Activated T-cell treated with anti-CD3 and anti-CD28 coated beads, Interleukin-2, amount 50 U/mL, for 4 hours (primary cell): ENCODE measurements at regions not wholly inside any gene's neighbourhood (a gene's known extent, or its start where the extent isn't known, plus 50 kb on each side); places are given as distances from the start of the nearest gene placed in this dataset.

Experiments
- ATAC-seq, 2 donors: fragments of 200-7000 bp; cut with Tn5 transposase; one replicate each; pipeline ENCODE4 v1.10.0; 2021
- DNase-seq: peaks from one replicate; pipeline ENCODE4 v3.0.0-alpha.2; 2020
- H3K27me3 Mint-ChIP-seq: one replicate; pipeline ENCODE4 v1.8.0; 2021; ENCODE audit warnings: low read depth, mixed read lengths
- H3K36me3 Mint-ChIP-seq: one replicate; pipeline ENCODE4 v1.8.0; 2022; ENCODE audit warnings: mixed read lengths; ENCODE audit not compliant: insufficient read depth
- H3K4me1 Mint-ChIP-seq: one replicate; pipeline ENCODE4 v1.8.0; 2021; ENCODE audit warnings: low read depth, mixed read lengths
- H3K4me3 Mint-ChIP-seq: one replicate; pipeline ENCODE4 v1.8.0; 2021; ENCODE audit warnings: mild to moderate bottlenecking, moderate library complexity, mixed read lengths
- H3K9me3 Mint-ChIP-seq: one replicate; pipeline ENCODE4 v1.8.0; 2021; ENCODE audit warnings: mixed read lengths

DNA sequence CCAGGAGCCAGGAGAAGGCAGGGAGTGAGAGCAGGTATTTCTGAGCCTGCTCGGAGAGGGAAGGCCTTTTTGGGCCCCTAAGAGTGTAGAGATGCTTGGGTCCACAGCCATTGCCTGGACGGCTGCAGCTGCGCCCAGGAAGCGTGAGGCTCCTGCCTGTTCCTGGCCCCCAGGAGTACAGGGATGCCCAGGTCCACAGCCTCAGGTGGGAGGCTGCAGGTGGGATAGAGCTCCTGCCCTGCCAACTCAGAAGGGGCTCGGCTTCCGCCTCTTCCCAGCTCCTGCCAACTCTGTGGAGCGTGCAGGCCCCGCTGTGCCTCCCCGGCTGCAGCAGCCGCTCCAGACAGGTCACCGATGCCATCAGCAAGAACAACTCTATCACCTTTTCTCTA lies 351.0 kb upstream of the PCDH20 start:
- DNase-seq = no peak
- Mint-ChIP-seq H3K27me3 (no peaks in the 10 kb centered on the region), H3K4me1 (no peaks in the 10 kb centered on the region), H3K4me3 (no peak overlapping the region), H3K36me3 (no peaks in the 10 kb centered on the region), H3K9me3 (no peaks in the 10 kb centered on the region)
- no peak for ATAC-seq

DNA sequence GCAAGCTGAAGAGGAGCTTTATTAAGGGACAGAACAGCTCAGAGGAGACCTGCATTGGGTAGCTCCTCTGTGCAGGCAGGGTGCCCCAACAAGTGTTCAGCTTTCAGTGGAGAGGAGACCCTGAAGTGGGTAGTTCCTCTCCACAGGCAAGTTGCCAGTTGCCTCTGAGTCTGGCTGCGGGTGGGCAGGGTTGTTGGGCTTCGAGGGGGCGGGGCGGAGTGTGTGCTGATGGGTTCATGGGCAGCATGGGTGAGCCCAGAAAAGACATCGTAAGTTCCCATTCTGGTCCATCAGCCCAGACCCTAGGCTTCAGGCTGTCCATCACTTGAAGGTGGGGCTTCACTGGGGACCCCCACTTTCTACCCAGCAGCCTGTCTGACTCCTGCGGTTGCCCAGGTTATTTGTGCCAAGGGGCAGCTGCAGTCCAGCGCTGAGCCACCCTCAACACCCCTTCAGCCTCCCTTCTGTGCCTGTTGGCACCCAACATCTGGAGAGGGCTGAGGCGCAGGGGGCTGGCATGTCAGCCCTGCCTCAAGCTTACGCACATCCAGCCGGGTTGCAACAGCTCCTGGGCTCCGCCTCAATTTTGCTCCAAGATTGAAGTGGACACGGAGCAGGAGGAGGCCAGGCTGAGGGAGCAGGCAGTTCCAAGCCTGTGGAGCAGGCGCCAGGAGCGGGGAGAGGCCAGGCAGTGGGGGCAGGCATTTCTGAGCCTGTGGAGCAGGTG lies 350.5 kb upstream of the PCDH20 start:
- Mint-ChIP-seq H3K36me3 (no peaks in the 10 kb centered on the region), H3K4me3 (no peak overlapping the region), H3K4me1 (no peaks in the 10 kb centered on the region), H3K27me3 (no peaks in the 10 kb centered on the region), H3K9me3 (no peaks in the 10 kb centered on the region)
- ATAC-seq (no peak), DNase-seq (no peak)

GRCh38 chr13:61765181-61765742 lies 349.6 kb upstream of the PCDH20 start:
- ATAC-seq (no peak), DNase-seq (no peak)
- Mint-ChIP-seq H3K4me1 (no peaks in the 10 kb centered on the region), H3K27me3 (no peaks in the 10 kb centered on the region), H3K4me3 (no peak overlapping the region), H3K9me3 (no peaks in the 10 kb centered on the region), H3K36me3 (no peaks in the 10 kb centered on the region)

DNA sequence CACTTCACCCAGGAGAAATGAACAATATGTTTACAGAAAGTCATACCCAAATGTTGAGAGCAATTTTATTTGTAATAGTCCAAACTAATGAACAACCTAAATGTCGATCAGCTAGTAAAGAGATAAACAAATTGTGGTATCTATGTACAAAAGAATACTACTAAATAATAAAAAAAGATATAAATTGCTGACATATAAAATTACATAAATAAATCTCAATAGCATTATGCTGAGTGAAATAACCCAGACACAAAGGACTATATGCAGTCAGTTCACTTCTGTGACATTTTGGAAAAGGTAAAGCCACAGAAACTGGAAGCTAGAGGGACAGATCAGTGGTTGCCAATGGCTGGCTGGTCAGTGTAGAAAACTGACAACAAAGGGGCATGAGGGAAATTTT lies 346.0 kb upstream of the PCDH20 start:
- H3K4me3 Mint-ChIP-seq = no peak overlapping the region

GRCh38 chr13:61760102-61760501 lies 344.5 kb upstream of the PCDH20 start:
- no peak overlapping the region for H3K4me3 Mint-ChIP-seq
- H3K36me3 Mint-ChIP-seq = no peaks in the 10 kb centered on the region
- no peaks in the 10 kb centered on the region for H3K4me1 Mint-ChIP-seq
- H3K27me3 Mint-ChIP-seq = no peaks in the 10 kb centered on the region
- peaks cover 9% of the 10 kb centered on the region for H3K9me3 Mint-ChIP-seq
- no peak for ATAC-seq
- DNase-seq = no peak

More for the DNA sequence above, 346.0 kb upstream of the PCDH20 start:
- ATAC-seq (no peak), DNase-seq (no peak)
- Mint-ChIP-seq H3K9me3 (peaks cover 4% of the 10 kb centered on the region), H3K27me3 (no peaks in the 10 kb centered on the region), H3K4me1 (no peaks in the 10 kb centered on the region), H3K36me3 (no peaks in the 10 kb centered on the region)

DNA sequence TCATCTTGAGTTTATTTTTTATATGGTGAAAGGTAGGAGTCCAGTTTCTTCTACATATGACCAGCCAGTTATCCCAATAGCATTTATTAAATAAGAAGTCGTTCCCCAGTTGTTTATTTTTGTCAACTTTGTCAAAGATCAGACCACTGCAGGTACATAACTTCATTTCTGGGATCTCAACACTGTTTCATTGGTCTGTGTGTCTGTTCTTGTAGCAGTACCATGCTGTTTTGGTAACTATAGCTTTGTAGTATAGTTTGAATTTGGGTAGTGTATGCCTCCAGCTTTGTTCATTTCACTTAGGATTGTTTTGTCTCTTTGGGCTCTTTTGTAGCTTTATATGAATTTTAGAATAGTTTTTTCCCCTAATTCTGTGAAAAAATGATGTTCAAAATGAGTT lies 340.4 kb upstream of the PCDH20 start:
- DNase-seq (no peak), ATAC-seq (no peak)
- no peaks in the 10 kb centered on the region for H3K27me3 Mint-ChIP-seq
- H3K36me3 Mint-ChIP-seq = no peaks in the 10 kb centered on the region
- peaks cover 14% of the 10 kb centered on the region for H3K9me3 Mint-ChIP-seq
- H3K4me1 Mint-ChIP-seq = no peaks in the 10 kb centered on the region
- no peak overlapping the region for H3K4me3 Mint-ChIP-seq

DNA sequence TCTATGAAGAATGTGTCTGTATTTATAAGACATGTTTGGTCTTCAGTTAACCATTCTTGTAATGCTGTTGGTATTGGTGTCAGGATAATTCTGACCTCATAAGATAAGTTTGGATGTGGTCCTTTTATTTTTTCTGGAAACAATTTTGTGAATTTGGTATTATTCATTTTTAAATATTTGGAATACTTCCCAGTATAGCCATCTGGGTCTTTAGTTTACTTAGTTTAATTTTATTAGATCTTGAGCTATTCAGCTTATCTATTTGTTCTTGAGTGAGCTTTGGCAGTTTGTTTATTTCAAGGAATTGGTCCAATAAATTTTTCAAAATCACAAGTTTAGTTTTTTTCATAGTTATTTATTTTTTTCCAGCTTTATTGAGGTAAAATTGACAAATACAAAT lies 335.4 kb upstream of the PCDH20 start:
- Mint-ChIP-seq H3K36me3 (no peaks in the 10 kb centered on the region), H3K9me3 (peaks cover 14% of the 10 kb centered on the region), H3K4me1 (no peaks in the 10 kb centered on the region), H3K4me3 (no peak overlapping the region), H3K27me3 (no peaks in the 10 kb centered on the region)
- DNase-seq (no peak), ATAC-seq (no peak)

DNA sequence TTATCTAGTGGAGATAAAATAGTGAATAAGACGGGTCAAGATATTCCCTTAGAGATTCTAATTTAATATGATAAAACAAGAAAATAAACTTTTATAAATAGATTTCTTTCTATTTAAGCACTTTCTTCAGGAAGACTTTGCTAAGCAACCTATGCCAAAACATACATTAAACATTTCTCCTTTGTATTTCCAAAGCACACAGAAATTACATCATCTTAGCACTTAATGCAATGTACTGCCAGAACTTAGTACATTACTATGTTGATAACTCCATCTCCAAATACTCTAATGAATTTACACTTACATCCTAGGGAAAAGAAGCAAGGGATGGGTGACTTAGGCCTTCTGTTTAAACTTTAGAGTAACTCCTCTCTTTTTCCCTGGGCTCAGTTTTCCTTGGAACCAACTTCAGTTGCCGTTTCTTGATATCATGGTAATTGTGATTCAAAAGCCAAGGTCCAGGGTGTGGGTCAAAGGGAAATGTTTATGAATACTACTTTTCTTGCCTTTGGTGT lies 322.6 kb upstream of the PCDH20 start:
- no peaks in the 10 kb centered on the region for H3K4me1 Mint-ChIP-seq
- H3K27me3 Mint-ChIP-seq = no peaks in the 10 kb centered on the region
- ATAC-seq (no peak), DNase-seq (no peak)
- peaks cover 11% of the 10 kb centered on the region for H3K9me3 Mint-ChIP-seq
- no peaks in the 10 kb centered on the region for H3K36me3 Mint-ChIP-seq
- H3K4me3 Mint-ChIP-seq = no peak overlapping the region

- H3K4me1 Mint-ChIP-seq = no peaks in the 10 kb centered on the region
- H3K9me3 Mint-ChIP-seq = peaks cover 4% of the 10 kb centered on the region
- no peak for DNase-seq
- no peaks in the 10 kb centered on the region for H3K27me3 Mint-ChIP-seq
- no peak for ATAC-seq
- H3K4me3 Mint-ChIP-seq = no peak overlapping the region
- H3K36me3 Mint-ChIP-seq = no peaks in the 10 kb centered on the region
Measured at GRCh38 chr13:61734683-61735082, 319.0 kb upstream of the PCDH20 start.

GRCh38 chr13:61728471-61728870 lies 312.8 kb upstream of the PCDH20 start:
- H3K36me3 Mint-ChIP-seq = no peaks in the 10 kb centered on the region
- peaks cover 19% of the 10 kb centered on the region for H3K9me3 Mint-ChIP-seq
- H3K4me1 Mint-ChIP-seq = no peaks in the 10 kb centered on the region
- DNase-seq (no peak), ATAC-seq (no peak)
- H3K4me3 Mint-ChIP-seq = no peak overlapping the region
- no peaks in the 10 kb centered on the region for H3K27me3 Mint-ChIP-seq

DNA sequence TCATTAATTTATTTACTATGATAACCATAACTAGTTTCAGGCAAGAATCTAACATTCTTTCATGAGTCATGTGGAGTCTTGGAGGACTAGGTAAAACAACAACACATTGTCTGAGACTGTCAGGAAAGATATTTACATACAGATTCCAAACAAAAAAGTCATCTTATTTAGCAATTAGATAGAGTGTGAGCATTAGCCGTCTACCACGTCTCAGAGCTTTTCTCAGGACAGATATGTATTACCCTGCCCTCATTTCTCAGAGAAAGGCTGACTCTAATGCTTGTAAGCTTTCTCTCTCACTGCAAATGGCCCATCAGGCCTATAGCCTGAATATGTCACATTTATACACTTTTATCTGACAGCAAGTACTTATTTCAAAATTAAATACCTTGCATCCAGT lies 312.1 kb upstream of the PCDH20 start:
- H3K4me3 Mint-ChIP-seq = no peak overlapping the region
- H3K36me3 Mint-ChIP-seq = no peaks in the 10 kb centered on the region
- H3K27me3 Mint-ChIP-seq = no peaks in the 10 kb centered on the region
- ATAC-seq (no peak), DNase-seq (no peak)
- peaks cover 19% of the 10 kb centered on the region for H3K9me3 Mint-ChIP-seq
- H3K4me1 Mint-ChIP-seq = no peaks in the 10 kb centered on the region

DNA sequence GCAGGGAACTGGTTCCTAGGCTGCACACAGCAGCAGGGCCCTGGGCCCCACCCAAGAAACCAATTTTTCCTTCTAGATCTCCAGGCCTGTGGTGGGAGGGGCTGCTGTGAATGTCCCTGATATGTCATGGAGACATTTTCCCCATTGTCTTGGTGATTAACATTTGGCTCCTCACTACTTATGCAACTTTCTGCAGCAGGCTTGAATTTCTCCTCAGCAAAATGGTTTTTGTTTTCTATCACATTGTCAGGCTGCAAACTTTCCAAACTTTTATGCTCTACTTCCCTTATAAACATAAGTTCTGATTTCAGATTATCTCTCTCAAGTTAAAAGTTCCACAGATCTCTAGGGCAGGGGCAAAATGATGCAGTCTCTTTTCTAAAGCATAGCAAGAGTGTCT lies 310.2 kb upstream of the PCDH20 start:
- peaks cover 20% of the 10 kb centered on the region for H3K9me3 Mint-ChIP-seq
- no peaks in the 10 kb centered on the region for H3K27me3 Mint-ChIP-seq
- H3K36me3 Mint-ChIP-seq = no peaks in the 10 kb centered on the region
- H3K4me1 Mint-ChIP-seq = no peaks in the 10 kb centered on the region
- ATAC-seq (no peak), DNase-seq (no peak)
- H3K4me3 Mint-ChIP-seq = no peak overlapping the region

GRCh38 chr13:61722119-61722518 lies 306.5 kb upstream of the PCDH20 start:
- ATAC-seq (no peak), DNase-seq (no peak)
- no peaks in the 10 kb centered on the region for H3K36me3 Mint-ChIP-seq
- peaks cover 24% of the 10 kb centered on the region for H3K9me3 Mint-ChIP-seq
- no peaks in the 10 kb centered on the region for H3K4me1 Mint-ChIP-seq
- H3K4me3 Mint-ChIP-seq = no peak overlapping the region
- no peaks in the 10 kb centered on the region for H3K27me3 Mint-ChIP-seq

DNA sequence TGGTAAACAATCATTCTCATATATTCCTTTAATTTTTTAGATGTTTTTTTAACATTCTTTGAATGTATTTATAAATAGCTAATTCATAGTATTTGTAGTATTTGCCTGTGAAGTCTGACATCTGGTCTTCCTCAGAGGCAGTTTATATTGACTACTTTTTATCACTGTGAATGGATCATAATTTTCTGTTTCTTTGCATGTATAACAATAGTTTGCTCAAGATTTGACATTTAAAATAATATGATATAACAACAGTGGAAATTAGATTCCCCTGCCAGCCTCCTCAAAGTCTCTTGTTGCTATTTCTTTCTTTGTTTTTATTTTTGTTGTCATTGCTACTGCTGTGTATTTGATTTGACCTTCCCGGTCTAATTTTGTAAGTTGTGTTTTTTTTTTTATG lies 297.0 kb upstream of the PCDH20 start:
- no peak for DNase-seq
- Mint-ChIP-seq H3K27me3 (no peaks in the 10 kb centered on the region), H3K4me1 (no peaks in the 10 kb centered on the region), H3K9me3 (peaks cover 10% of the 10 kb centered on the region), H3K36me3 (no peaks in the 10 kb centered on the region), H3K4me3 (no peak overlapping the region)
- ATAC-seq = no peak

DNA sequence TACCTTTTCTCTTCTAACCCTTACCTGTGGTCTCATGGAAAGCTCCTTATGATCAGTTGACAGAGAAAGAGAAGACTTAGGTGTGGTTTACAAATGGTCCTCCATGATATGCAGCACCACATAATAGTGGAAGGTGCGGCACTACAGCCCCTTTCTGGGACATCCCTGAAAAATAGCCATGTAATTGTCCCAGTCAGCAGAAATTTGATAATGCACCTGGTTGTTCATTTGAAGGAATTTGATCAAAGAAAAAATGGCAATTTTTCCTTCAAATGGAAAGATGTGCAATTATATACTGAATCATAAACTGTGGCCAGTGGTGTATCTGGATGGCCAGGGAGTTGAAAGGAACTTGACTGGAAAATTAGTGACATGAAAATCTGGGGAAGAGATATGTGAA lies 293.6 kb upstream of the PCDH20 start:
- no peak for DNase-seq
- no peak overlapping the region for H3K4me3 Mint-ChIP-seq
- no peaks in the 10 kb centered on the region for H3K36me3 Mint-ChIP-seq
- peaks cover 24% of the 10 kb centered on the region for H3K9me3 Mint-ChIP-seq
- H3K4me1 Mint-ChIP-seq = no peaks in the 10 kb centered on the region
- no peak for ATAC-seq
- H3K27me3 Mint-ChIP-seq = no peaks in the 10 kb centered on the region
